ENCODE measurements at regions not wholly inside any gene's neighbourhood (a gene's known extent, or its start where the extent isn't known, plus 50 kb on each side); places are given as distances from the start of the nearest gene placed in this dataset.

DNA sequence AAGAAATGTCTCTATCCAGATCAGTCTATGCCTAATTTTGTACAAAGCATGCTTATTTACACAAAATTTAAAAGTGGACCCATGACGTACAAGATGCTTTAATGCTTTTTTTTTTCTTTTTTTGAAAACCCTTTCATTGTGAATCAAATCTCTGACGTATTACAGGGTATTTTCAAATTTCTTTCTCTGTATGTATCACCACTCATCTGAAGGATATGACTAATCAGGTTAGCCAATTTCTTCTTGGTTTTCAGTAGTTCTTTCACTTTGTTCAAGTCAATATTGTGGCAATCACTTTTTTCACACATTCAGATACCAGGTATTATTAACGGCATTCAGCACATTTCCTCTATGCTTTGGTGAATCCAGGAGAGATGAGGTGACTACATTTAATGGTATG is 685.3 kb downstream of the TRHDE start:
- no peak for TF ChIP-seq CTCF (IDR thresholded peaks at IDR 0.05; ENCODE audit: insufficient read depth, low read length, poor library complexity, severe bottlenecking)
- Histone ChIP-seq H3K27me3 (ENCODE audit: control insufficient read depth, insufficient read depth, low read length) (no peaks in the 10 kb centered on the region), H3K4me3 (ENCODE audit: low read depth, low read length) (no peak overlapping the region), H3K36me3 (ENCODE audit: control insufficient read depth, insufficient read depth, low read length) (no peaks in the 10 kb centered on the region)
- no peak for DNase-seq (ENCODE audit: low read depth)

GRCh38 chr12:72966684-72967083 is 694.5 kb downstream of the TRHDE start:
- no peak for TF ChIP-seq CTCF (IDR thresholded peaks at IDR 0.05; ENCODE audit: insufficient read depth, low read length, poor library complexity, severe bottlenecking)
- Histone ChIP-seq H3K36me3 (ENCODE audit: control insufficient read depth, insufficient read depth, low read length) (no peaks in the 10 kb centered on the region), H3K27me3 (ENCODE audit: control insufficient read depth, insufficient read depth, low read length) (no peaks in the 10 kb centered on the region), H3K4me3 (ENCODE audit: low read depth, low read length) (no peak overlapping the region)
- no peak for DNase-seq (ENCODE audit: low read depth)

- no peak for DNase-seq (ENCODE audit: low read depth)
- Histone ChIP-seq H3K36me3 (ENCODE audit: control insufficient read depth, insufficient read depth, low read length) (no peaks in the 10 kb centered on the region), H3K4me3 (ENCODE audit: low read depth, low read length) (no peak overlapping the region), H3K27me3 (ENCODE audit: control insufficient read depth, insufficient read depth, low read length) (no peaks in the 10 kb centered on the region)
- TF ChIP-seq CTCF (IDR thresholded peaks at IDR 0.05; ENCODE audit: insufficient read depth, low read length, poor library complexity, severe bottlenecking): no peak
These were observed 702.9 kb downstream of the TRHDE start for GRCh38 chr12:72974954-72975555.

GRCh38 chr12:72978999-72979398 is 706.8 kb downstream of the TRHDE start:
- H3K36me3 ChIP-seq (ENCODE audit: control insufficient read depth, insufficient read depth, low read length): no peaks in the 10 kb centered on the region
- DNase-seq (ENCODE audit: low read depth): no peak
- no peak overlapping the region for H3K4me3 ChIP-seq (ENCODE audit: low read depth, low read length)
- no peak for TF ChIP-seq CTCF (IDR thresholded peaks at IDR 0.05; ENCODE audit: insufficient read depth, low read length, poor library complexity, severe bottlenecking)
- H3K27me3 ChIP-seq (ENCODE audit: control insufficient read depth, insufficient read depth, low read length): no peaks in the 10 kb centered on the region

DNA sequence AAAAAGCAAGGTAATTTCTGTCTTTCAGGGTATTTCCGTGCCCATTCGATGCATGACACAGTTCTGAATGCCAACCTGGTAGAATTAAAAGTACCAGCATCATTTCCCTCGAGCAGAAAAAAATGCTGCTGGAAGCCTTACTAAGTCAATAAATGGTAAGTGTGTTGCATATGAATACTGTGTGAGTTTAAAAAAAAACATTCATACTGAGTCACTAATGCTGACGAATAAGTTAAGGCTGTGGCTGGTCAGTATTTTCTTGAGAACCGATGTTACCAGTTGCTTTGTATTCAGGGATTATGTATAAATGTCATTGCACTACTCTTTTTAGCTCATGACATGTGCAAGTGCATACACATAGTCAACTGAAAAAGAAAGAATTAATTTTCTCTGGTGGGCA is 710.2 kb downstream of the TRHDE start:
- TF ChIP-seq CTCF (IDR thresholded peaks at IDR 0.05; ENCODE audit: insufficient read depth, low read length, poor library complexity, severe bottlenecking): no peak

GRCh38 chr12:72986963-72987362 is 714.8 kb downstream of the TRHDE start:
- TF ChIP-seq CTCF (IDR thresholded peaks at IDR 0.05; ENCODE audit: insufficient read depth, low read length, poor library complexity, severe bottlenecking): no peak
- Histone ChIP-seq H3K27me3 (ENCODE audit: control insufficient read depth, insufficient read depth, low read length) (no peaks in the 10 kb centered on the region), H3K36me3 (ENCODE audit: control insufficient read depth, insufficient read depth, low read length) (no peaks in the 10 kb centered on the region), H3K4me3 (ENCODE audit: low read depth, low read length) (no peak overlapping the region)
- no peak for DNase-seq (ENCODE audit: low read depth)

More for the DNA sequence above, 710.2 kb downstream of the TRHDE start:
- no peak for DNase-seq (ENCODE audit: low read depth)
- Histone ChIP-seq H3K4me3 (ENCODE audit: low read depth, low read length) (no peak overlapping the region), H3K36me3 (ENCODE audit: control insufficient read depth, insufficient read depth, low read length) (no peaks in the 10 kb centered on the region), H3K27me3 (ENCODE audit: control insufficient read depth, insufficient read depth, low read length) (no peaks in the 10 kb centered on the region)

Data from kidney epithelial cell (primary cell).